HepG2 (cell line): ENCODE measurements at regions not wholly inside any gene's neighbourhood (a gene's known extent, or its start where the extent isn't known, plus 50 kb on each side); places are given as distances from the start of the nearest gene placed in this dataset.

Experiments
- ATAC-seq: fragments of 200-7000 bp; cut with Tn5 transposase; 3 replicates; pipeline ENCODE4 v1.9.1; 2020; ENCODE audit warnings: mild to moderate bottlenecking, moderate library complexity
- BruUV-seq: library from RNA; stranded (reverse); fragments of 400-500 nt; replicated peaks from 2 replicates; lab custom pipeline; 2021; lab: Mats Ljungman, UMichigan
- CTCF ChIA-PET: fragments of 300-600 bp; formaldehyde crosslinking; extraction: SDS; loops from one replicate; lab custom pipeline; 2021; ENCODE audit warnings: low total read pairs, inconsistent platforms, low intra/inter-chr PET ratio; lab: Yijun Ruan, JAX
- POLR2A ChIA-PET: fragments of 350-600 bp; sonication (Branson Sonifier 250); formaldehyde crosslinking; loops from one replicate; lab custom pipeline; 2020; ENCODE audit warnings: antibody characterized with exemption, inconsistent platforms; lab: Yijun Ruan, JAX
- DNase-seq: peaks from one replicate; pipeline ENCODE4 v3.0.0-alpha.2; 2015; ENCODE audit warnings: low spot score
- FAIRE-seq: peaks from 3 replicates; lab custom pipeline; 2011; peaks lifted over from hg19 to GRCh38; lab: Jason Lieb, UNC
- H2AFZ ChIP-seq: one replicate; pipeline ENCODE4 v1.6.1; 2011; ENCODE audit warnings: low read length, inconsistent platforms
- H3K27ac ChIP-seq: fragments of 300-600 bp; 3 replicates; pipeline ENCODE4 v1.8.0; 2011; ENCODE audit warnings: mixed run types, mild to moderate bottlenecking, mixed read lengths, low read length, inconsistent platforms; ENCODE audit not compliant: insufficient read depth; ENCODE audit errors: extremely low read length
- H3K27me3 ChIP-seq, 2 experiments: fragments of 200-600 bp in 1 of 2; 2 replicates in 1 of 2; 3 replicates in 1 of 2; pipeline versions ENCODE4 v1.6.0 to v1.8.0; 2011; ENCODE audit warnings: low read length in 2 of 2, mild to moderate bottlenecking in 2 of 2, moderate library complexity in 2 of 2, inconsistent platforms in 1 of 2; ENCODE audit not compliant: insufficient read depth in 2 of 2, control insufficient read depth in 1 of 2
- H3K36me3 ChIP-seq, 2 experiments: fragments of 200-600 bp in 1 of 2; replicated peaks in 1 of 2; 2 replicates in 1 of 2; 3 replicates in 1 of 2; pipeline versions ENCODE4 v1.5.1 to v1.8.0; 2011; ENCODE audit warnings: low read length in 2 of 2, inconsistent platforms in 1 of 2; ENCODE audit not compliant: insufficient read depth in 2 of 2, control insufficient read depth in 1 of 2
- H3K4me1 ChIP-seq: 2 replicates; pipeline ENCODE4 v1.5.1; 2012; ENCODE audit warnings: low read length, inconsistent platforms; ENCODE audit not compliant: insufficient read depth
- H3K4me2 ChIP-seq: 2 replicates; pipeline ENCODE4 v1.6.0; 2011; ENCODE audit warnings: low read depth, low read length, inconsistent platforms
- H3K4me3 ChIP-seq, 3 experiments: fragments of 200-600 bp in 1 of 3; sonication (generic), shearing (Covaris generic) in 1 of 3; replicated peaks in 1 of 3; 2 replicates each; pipeline ENCODE4 v1.5.1; 2011 to 2016; ENCODE audit warnings: low read length in 3 of 3, inconsistent platforms in 2 of 3, low read depth in 2 of 3, mild to moderate bottlenecking in 2 of 3, control low read depth in 1 of 3, mixed read lengths in 1 of 3; ENCODE audit not compliant: insufficient read depth in 1 of 3
- H3K79me2 ChIP-seq: one replicate; pipeline ENCODE4 v1.6.1; 2011; ENCODE audit warnings: low read length, inconsistent platforms; ENCODE audit not compliant: insufficient read depth
- H3K9ac ChIP-seq: 2 replicates; pipeline ENCODE4 v1.6.0; 2011; ENCODE audit warnings: mild to moderate bottlenecking, low read depth, low read length, inconsistent platforms; ENCODE audit not compliant: insufficient read depth
- H3K9me3 ChIP-seq: 2 replicates; pipeline ENCODE4 v1.5.1; 2012; ENCODE audit warnings: mild to moderate bottlenecking, low read length
- H4K20me1 ChIP-seq: 2 replicates; pipeline ENCODE4 v1.6.0; 2011; ENCODE audit warnings: inconsistent platforms, mild to moderate bottlenecking, low read length, moderate library complexity; ENCODE audit not compliant: insufficient read depth
- DMAP1 ChIP-seq: IDR thresholded peaks from 2 replicates; pipeline ENCODE4 v1.6.1; 2016
- ESRRA ChIP-seq: sonication (generic); formaldehyde crosslinking; IDR thresholded peaks from 2 replicates; pipeline ENCODE4 v1.5.1; 2020; ENCODE audit warnings: mild to moderate bottlenecking, low read depth, missing genetic modification reagents
- HMGXB4 ChIP-seq, 2 experiments: sonication (generic) in 1 of 2; formaldehyde crosslinking in 1 of 2; IDR thresholded peaks; 2 replicates each; pipeline versions ENCODE4 v1.4.0 to v1.6.1; 2018 to 2020; ENCODE audit warnings: missing genetic modification reagents in 2 of 2, borderline replicate concordance in 1 of 2, low read depth in 1 of 2, mild to moderate bottlenecking in 1 of 2, missing biosample characterization in 1 of 2
- JUND ChIP-seq: sonication (generic); formaldehyde crosslinking; IDR thresholded peaks from 2 replicates; pipeline ENCODE4 v1.8.0; 2022; ENCODE audit warnings: mild to moderate bottlenecking, missing genetic modification reagents
- KMT2A ChIP-seq: sonication (generic); formaldehyde crosslinking; IDR thresholded peaks from 2 replicates; pipeline ENCODE4 v1.4.0; 2020; ENCODE audit warnings: missing genetic modification reagents
- KMT2B ChIP-seq: IDR thresholded peaks from 2 replicates; pipeline ENCODE4 v1.6.1; 2016; ENCODE audit warnings: missing genetic modification reagents, missing compliant biosample characterization
- RBAK ChIP-seq: sonication (generic); formaldehyde crosslinking; IDR thresholded peaks from 2 replicates; pipeline ENCODE4 v1.5.1; 2020; ENCODE audit warnings: mild to moderate bottlenecking, missing genetic modification reagents
- STAG1 ChIP-seq: sonication (generic); formaldehyde crosslinking; IDR thresholded peaks from 2 replicates; pipeline ENCODE4 v1.4.0; 2020; ENCODE audit warnings: missing genetic modification reagents
- TAF1 ChIP-seq: sonication (generic); formaldehyde crosslinking; IDR thresholded peaks from 2 replicates; pipeline ENCODE4 v1.4.0; 2020; ENCODE audit warnings: missing genetic modification reagents
- XRCC5 ChIP-seq: fragments of 200-400 bp; formaldehyde crosslinking; optimal IDR thresholded peaks from 2 replicates; pipeline ENCODE3; 2017; ENCODE audit warnings: mild to moderate bottlenecking, low read length
- ZBTB3 ChIP-seq: sonication (generic); formaldehyde crosslinking; IDR thresholded peaks from 2 replicates; pipeline ENCODE4 v1.4.0; 2020; ENCODE audit warnings: low read depth, mild to moderate bottlenecking, moderate library complexity, missing genetic modification reagents, borderline replicate concordance
- ZBTB39 ChIP-seq: sonication (generic); formaldehyde crosslinking; IDR thresholded peaks from 2 replicates; pipeline ENCODE4 v1.5.0; 2020; ENCODE audit warnings: missing genetic modification reagents
- ZNF260 ChIP-seq: sonication (generic); formaldehyde crosslinking; IDR thresholded peaks from 2 replicates; pipeline ENCODE4 v1.4.0; 2020; ENCODE audit warnings: missing genetic modification reagents, low read depth, mild to moderate bottlenecking, borderline replicate concordance
- ZNF343 ChIP-seq: sonication (generic); formaldehyde crosslinking; IDR thresholded peaks from 2 replicates; pipeline ENCODE4 v1.4.0; 2020; ENCODE audit warnings: mild to moderate bottlenecking, missing genetic modification reagents
- ZNF496 ChIP-seq: sonication (generic); formaldehyde crosslinking; IDR thresholded peaks from 2 replicates; pipeline ENCODE4 v1.8.1; 2023; ENCODE audit warnings: mild to moderate bottlenecking, moderate library complexity, missing genetic modification reagents; ENCODE audit not compliant: insufficient replicate concordance
- ZNF773 ChIP-seq: sonication (generic); formaldehyde crosslinking; IDR thresholded peaks from 2 replicates; pipeline ENCODE4 v1.4.0; 2020; ENCODE audit warnings: missing genetic modification reagents, borderline replicate concordance
- WGBS: methylation state at CpG from one replicate; pipeline ENCODE4 v1.1.6; 2017; ENCODE audit warnings: low lambda C conversion rate; 5-methylcytosine and 5-hydroxymethylcytosine counted together
- in situ Hi-C: cut with HindIII; loops from 2 replicates; pipeline ENCODE4 v1.10.0; 2017; ENCODE audit warnings: low pct_unique_long_range_greater_than_20kb; ENCODE audit not compliant: extremely low pct_ligation_motif_present
- intact Hi-C: fragments of 100-400 bp; cut with micrococcal nuclease; formaldehyde crosslinking; loops from one replicate; pipeline ENCODE4 v1.10.0; 2022; ENCODE audit not compliant: unreplicated experiment
- TF ChIP-seq, protein P1 (sequence below): IDR thresholded peaks from 2 replicates; pipeline ENCODE4 v1.6.1; 2016; ENCODE audit warnings: low read depth, control low read depth

DNA sequence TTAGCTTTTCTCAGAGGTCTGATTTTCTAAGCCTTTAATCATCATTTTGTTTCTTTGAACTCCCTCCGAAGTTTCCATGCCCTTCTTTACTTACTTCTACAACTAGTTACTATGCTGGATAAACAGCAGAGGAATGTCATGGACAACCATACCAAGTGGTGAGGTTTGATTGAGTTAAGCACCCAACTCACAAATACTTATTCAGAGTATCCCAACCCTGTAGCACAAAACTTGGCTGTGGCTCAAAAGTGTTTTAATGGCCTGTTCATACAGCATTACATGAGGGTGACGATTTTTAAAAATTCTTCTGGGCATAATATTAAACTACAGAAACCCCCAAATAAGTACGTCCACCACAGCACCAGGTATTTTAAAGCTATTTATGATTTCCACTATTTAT lies 946.8 kb upstream of the SOX9 start (continued):
- TF ChIP-seq, protein P1, sequence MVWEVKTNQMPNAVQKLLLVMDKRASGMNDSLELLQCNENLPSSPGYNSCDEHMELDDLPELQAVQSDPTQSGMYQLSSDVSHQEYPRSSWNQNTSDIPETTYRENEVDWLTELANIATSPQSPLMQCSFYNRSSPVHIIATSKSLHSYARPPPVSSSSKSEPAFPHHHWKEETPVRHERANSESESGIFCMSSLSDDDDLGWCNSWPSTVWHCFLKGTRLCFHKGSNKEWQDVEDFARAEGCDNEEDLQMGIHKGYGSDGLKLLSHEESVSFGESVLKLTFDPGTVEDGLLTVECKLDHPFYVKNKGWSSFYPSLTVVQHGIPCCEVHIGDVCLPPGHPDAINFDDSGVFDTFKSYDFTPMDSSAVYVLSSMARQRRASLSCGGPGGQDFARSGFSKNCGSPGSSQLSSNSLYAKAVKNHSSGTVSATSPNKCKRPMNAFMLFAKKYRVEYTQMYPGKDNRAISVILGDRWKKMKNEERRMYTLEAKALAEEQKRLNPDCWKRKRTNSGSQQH (CRISPR knock-in tag) = no peak
- TF ChIP-seq, all 625 proteins: peak for 0

- in situ Hi-C loops = no loop called here
- H3K79me2 ChIP-seq = no peaks in the 10 kb centered on the region
- H2AFZ ChIP-seq = no peak overlapping the region
- no peak for ATAC-seq
- H3K4me2 ChIP-seq = no peak overlapping the region
- no peaks in the 10 kb centered on the region for H3K36me3 ChIP-seq
- H3K27ac ChIP-seq = no peak overlapping the region
- intact Hi-C loops = no loop called here
- ChIA-PET POLR2A (no interaction called here), CTCF (no interaction called here)
- no TSS peak for BruUV-seq
- 0% methylated on average over 1 of the region's 1 CpG for WGBS
- no peaks in the 10 kb centered on the region for H3K4me1 ChIP-seq
- DNase-seq = no peak
- H3K9ac ChIP-seq = no peak overlapping the region
- no peaks in the 10 kb centered on the region for H4K20me1 ChIP-seq
- H3K4me3 ChIP-seq = no peak overlapping the region
- no peaks in the 10 kb centered on the region for H3K27me3 ChIP-seq
- TF ChIP-seq DMAP1 (CRISPR knock-in tag) = no peak
- no peak for TF ChIP-seq ZNF496 (CRISPR knock-in tag)
- TF ChIP-seq KMT2B (CRISPR knock-in tag) = no peak
- TF ChIP-seq JUND (CRISPR knock-in tag) = no peak
- no peak for TF ChIP-seq XRCC5
- TF ChIP-seq TAF1 = no peak
- TF ChIP-seq ZNF343 (CRISPR knock-in tag) = no peak
- TF ChIP-seq ZBTB3 (CRISPR knock-in tag) = no peak
- no peak for TF ChIP-seq KMT2A (CRISPR knock-in tag)
- no peak for TF ChIP-seq STAG1 (CRISPR knock-in tag)
- TF ChIP-seq ESRRA (CRISPR knock-in tag) = no peak
- TF ChIP-seq HMGXB4 (CRISPR knock-in tag; IDR thresholded peaks at IDR 0.05; ENCODE audit: borderline replicate concordance in 1 of 2, low read depth in 1 of 2) = no peak
- no peak for TF ChIP-seq ZNF260 (CRISPR knock-in tag)
- no peak for TF ChIP-seq ZBTB39 (CRISPR knock-in tag)
- TF ChIP-seq ZNF773 (CRISPR knock-in tag) = no peak
- no peak for TF ChIP-seq RBAK
- peaks cover 60% of the 10 kb centered on the region for H3K9me3 ChIP-seq
- FAIRE-seq = no peak
Observed at GRCh38 chr17:71176331-71176730, 944.5 kb upstream of the SOX9 start.
